GM19238 (cell line): ENCODE measurements at regions not wholly inside any gene's neighbourhood (a gene's known extent, or its start where the extent isn't known, plus 50 kb on each side); places are given as distances from the start of the nearest gene placed in this dataset.

Experiments
- DNase-seq: peaks from one replicate; pipeline ENCODE4 v3.0.0; 2011; ENCODE audit warnings: low spot score; ENCODE audit not compliant: insufficient read length

DNA sequence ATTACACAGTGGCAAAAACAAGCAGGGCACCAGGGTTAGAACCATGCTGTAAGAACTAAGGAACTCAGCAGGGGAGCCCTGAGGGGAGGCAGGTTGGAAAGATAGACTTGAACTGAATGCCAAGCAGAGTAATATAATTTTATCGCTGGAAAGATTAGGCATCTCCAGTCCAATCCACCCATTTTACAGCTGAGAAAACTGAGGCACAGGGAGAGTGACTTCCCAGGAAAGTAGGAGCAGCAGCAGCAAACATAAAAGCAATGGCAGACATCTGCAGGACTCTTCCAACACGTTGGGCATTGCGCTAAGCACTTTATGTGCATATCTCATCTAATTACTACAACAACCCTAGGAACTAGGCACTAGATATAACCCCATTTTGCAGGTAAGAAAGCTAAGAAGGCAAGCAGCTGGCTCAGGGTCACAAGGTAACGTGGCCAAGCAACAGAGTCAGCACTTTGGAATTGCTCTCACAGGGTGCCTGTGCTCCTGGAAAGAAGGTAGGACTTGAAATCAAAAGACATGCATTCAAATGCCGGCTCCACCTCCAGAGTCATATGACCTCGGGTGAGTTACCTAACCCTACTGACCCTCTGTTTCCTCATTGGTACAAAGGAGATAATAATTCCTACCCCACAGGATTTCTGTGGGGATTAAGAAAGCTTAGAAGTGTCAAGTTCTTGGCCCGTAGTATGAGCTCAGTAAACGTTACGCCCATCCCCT, 215.3 kb downstream of the BARX2 start:
- DNase-seq: no peak

- no peak for DNase-seq
Observed at GRCh38 chr11:129591527-129591926, 215.9 kb downstream of the BARX2 start.

GRCh38 chr11:129592191-129592590, 216.5 kb downstream of the BARX2 start:
- no peak for DNase-seq

GRCh38 chr11:129593098-129593497, 217.4 kb downstream of the BARX2 start:
- no peak for DNase-seq

DNA sequence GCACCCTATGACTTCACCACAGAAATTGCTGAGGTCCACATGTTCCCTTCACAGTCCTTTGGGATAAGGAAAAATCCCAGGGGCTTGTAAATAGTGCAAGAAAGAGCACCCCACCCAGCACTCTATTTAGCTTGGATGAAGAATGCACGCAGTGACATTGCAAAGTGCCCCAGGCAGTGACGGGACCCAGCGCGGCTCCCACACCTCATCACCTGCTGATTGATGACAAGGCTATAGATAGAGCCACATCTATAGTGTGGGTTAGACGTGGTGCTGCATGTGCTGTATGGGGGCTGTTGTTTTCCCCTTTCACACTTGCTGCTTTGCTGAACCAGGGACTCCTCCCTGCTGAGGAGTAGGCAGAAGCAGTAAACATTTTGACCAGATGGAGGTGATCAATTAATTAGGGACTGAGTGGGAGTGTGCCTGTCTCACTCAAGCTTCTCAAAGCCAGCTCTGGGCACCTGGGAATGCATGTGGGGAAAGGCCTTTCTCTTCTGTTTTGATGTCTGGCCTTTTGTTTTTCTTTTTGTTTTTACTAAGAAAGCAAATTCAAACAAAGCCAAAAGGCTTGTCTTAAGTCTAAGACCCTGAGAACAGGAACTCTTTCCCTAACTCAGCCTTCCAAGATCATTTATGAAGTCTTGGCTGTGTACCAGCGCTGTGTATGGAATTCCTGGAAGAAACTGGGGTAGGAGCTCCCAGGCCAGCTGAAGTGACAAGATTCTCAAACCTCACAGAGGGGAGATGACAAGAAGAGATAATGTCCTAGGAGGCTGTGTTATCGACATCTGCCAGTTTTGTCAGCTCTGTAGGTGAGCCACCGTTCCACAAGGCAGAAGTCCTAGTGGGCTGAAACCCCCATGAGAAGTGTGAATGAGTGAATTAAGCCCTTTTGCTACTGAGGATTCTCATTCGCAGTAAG, 219.7 kb downstream of the BARX2 start:
- DNase-seq: no peak

- no peak for DNase-seq
Observed at GRCh38 chr11:129596351-129596750, 219.3 kb upstream of the TMEM45B start.

DNA sequence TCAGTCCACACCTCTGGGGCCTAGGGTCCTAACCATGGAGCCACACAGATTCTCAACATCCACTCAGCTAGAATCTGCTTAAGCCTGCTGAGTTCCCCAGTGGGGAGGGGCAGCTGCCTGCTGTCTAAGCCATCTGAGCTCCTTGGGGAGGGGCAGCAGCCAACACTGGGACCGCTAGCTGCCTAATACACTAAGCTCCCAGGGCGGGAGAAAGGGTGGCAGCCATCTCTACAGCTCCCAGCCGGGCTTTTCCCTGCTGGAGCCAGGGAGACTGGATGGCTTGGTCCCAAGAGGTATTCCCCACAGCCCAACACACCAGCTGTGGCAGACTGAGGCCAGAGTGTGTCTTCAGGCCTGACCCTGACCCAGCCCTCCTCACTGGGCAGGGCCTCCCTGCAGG, 217.3 kb upstream of the TMEM45B start:
- DNase-seq: no peak

GRCh38 chr11:129605815-129606214, 209.8 kb upstream of the TMEM45B start:
- no peak for DNase-seq

- no peak for DNase-seq
Observed at GRCh38 chr11:129608711-129609110, 206.9 kb upstream of the TMEM45B start.

- no peak for DNase-seq
Observed at GRCh38 chr11:129610125-129610524, 205.5 kb upstream of the TMEM45B start.

- DNase-seq: no peak
Observed at GRCh38 chr11:129610545-129610944, 205.1 kb upstream of the TMEM45B start.

GRCh38 chr11:129611661-129612446, 203.8 kb upstream of the TMEM45B start:
- DNase-seq: no peak

DNA sequence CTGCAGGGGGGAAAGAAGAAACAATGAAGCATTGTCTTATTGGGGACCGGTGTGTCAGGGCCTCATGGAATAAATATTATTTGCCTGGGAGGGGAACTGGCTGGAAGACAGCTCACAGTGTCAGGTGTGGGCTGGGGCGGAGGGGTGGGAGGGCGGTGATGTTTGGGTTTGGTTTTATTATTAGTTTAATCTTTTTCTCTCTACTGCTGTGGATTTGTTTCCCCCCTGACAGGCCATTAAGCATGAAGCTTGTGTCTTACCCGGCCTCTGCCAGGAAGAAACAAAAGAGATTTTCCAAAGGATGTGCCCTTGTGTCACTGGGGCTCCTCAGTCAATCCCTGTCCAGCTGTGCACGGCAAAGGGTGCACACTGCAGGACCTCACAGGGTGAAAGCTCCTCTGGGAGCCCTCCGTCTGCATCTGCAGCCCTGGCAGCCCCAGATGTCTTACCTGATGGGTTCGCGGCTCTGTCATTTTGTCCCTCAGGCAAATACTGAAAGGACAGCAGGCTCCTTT, 203.1 kb upstream of the TMEM45B start:
- DNase-seq: no peak

DNA sequence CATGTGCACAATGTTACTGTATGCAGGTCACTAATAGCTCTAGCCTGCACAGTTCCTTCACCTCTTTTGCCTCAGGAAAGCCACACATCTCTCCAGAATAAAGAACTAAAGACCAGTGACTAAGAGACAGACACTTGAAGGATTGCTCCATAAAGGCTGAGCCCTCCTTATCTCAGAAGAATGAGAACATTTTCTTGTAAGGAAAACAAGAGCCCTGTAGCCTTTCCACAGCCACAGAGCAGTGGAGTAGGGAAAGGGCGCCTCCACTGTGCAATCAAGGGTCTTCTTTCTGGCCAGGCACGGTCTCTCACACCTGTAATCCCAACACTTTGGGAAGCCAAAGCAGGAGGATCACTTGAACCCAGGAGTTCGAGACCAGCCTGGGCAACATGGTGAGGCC, 202.6 kb upstream of the TMEM45B start:
- no peak for DNase-seq

DNA sequence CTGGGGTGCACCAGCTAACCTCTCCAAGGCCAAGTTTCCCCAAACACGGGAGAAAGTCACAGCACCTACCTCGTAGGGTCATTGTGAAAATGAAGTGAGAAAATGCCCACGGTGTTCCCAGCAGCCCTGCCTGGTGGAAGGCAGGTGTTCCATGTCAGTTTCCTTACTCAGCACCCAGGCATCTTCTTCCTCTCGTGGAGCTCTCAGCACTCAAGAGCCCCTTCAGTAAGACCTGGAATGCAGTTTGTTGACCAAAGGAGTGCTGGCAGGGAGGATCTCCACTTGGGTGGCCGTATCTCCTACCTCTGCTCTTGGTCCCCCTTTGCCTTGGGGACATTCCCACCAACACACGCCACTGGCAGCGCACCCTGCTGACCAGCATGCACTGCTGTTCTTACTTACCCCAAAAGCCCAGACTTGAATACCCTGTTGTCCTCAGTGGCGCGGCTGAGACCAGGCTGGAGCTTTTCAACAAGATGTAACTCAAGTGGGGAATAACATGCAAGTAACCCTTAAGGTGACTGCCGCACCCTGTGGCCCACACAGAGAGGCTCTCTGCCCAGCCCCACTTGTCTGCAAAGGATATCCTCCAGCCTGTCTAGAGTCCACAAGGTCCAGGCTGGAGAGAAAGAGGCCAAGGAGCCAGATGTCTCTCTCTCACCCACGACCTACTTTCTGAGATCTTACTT, 201.2 kb upstream of the TMEM45B start:
- no peak for DNase-seq

DNA sequence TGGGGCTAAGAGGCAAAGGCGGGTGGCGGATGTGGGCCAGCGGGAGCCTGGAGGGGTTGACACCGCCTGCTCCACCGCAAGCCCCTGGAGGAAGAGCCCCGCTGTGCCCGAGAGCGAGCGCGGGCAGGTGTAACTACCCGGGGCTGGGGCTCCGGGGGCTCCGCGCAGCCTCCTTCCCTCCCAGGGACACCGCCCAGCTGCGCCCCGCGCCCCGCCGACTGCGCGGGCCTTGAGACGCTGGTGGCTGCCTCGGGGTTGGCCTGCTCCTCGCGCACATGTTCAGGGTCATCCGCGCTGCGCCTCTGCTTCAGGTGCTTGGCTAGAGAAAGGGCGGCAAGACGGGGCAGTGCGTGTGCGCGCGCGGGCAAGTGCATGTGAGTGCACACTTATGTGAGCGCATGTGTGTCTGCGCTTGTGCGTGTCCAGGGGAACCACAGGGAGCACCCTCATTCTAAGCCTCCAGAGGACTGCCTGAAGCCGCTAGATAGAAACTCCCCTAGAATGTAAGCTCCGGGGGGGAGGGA, 197.5 kb upstream of the TMEM45B start:
- no peak for DNase-seq

DNA sequence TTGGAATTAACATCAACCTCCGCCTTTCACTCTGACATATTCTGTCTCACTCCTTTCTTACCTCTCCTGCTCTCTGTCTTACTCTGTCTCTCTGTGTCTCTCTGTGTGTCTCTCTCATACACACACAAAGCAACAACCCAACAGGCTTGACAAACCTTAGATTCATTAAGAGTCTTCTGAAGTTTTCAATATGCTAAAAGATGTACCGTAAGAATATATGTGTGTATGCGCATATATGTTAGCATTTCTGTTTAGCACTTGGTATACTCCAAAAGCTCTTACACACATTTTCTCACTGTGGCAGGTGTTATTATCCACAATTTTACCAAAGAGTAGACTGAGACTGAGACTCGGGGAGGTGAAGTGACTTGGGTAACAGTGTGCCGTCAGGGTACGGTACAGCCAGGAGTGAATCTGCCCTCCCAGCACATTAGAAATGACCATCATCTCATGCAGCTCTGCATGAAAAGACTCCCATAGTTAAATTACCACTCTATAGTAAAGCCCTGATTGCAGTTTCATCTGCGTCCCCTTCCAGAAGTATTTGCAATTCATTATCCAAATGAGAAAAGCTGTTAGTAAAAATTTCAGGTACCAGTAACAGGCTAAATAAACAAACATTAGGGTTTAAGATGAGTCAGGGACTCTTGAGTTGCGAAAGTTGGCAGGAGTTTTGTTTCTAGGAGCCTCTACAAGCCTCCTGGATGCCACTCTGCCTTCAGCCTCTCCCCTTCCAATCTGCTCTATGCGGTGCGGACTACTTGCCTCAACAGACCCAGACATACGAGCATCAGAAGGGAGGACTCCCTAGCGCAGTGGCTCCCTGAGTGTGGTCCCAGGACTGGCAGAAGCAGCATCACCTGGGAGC, 195.2 kb upstream of the TMEM45B start:
- DNase-seq: no peak

DNA sequence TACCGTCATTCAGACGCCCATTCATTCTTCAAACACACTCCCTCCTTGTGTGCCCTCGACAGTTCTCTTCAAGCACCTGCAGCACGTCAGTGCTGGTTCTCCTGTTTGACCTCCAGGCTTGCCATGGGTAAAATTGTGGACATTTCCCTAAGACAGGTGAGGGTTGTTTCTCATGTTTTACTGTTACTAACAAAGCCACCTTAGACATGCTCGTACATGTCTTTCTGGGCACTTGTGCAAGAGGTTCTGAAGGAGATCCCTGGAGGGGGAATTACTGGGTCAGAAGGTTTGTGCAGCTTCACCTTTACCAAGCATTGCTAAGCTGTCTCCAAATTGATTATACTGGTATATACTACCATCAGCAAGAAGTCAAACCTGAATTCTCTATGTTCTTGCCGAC, 189.7 kb upstream of the TMEM45B start:
- DNase-seq: no peak

DNA sequence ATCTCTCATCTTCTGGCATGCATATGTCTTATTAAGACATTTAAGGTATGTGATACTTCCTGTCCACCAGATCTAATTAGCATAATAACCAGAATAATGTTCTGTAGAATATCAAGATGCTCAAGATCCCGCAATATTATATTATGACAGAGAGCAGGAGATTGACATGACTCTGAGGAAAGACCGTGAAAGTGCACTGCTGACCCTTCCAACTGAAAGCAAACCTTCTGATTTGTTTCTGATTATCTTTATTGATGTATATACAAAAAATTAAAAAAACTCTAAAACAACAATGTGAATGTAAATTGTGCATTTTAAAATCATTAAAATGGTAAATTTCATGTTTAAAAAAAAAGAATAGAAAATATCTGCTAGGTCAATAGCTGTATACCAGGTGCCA, 184.4 kb upstream of the TMEM45B start:
- no peak for DNase-seq

- DNase-seq: no peak
Observed at GRCh38 chr11:129636926-129637325, 178.7 kb upstream of the TMEM45B start.
